HCT116 (cell line): ENCODE measurements at regions not wholly inside any gene's neighbourhood (a gene's known extent, or its start where the extent isn't known, plus 50 kb on each side); places are given as distances from the start of the nearest gene placed in this dataset.

Source experiments
- ATAC-seq: fragments of 200-7000 bp; cut with Tn5 transposase; 2 replicates; pipeline ENCODE4 v1.9.1; 2020; ENCODE audit warnings: mild to moderate bottlenecking, moderate library complexity
- BruUV-seq: library from RNA; stranded (reverse); fragments of 400-500 nt; replicated peaks from 2 replicates; lab custom pipeline; 2021; lab: Mats Ljungman, UMichigan
- CTCF ChIA-PET: fragments of 300-600 bp; sonication (Branson Sonifier 250); formaldehyde crosslinking; loops from one replicate; lab custom pipeline; 2021; ENCODE audit warnings: antibody characterized with exemption; lab: Charles Lee
- POLR2A ChIA-PET: fragments of 300-600, 350-600 bp; sonication (Branson Sonifier 250); formaldehyde crosslinking; loops from one replicate; lab custom pipeline; 2021; ENCODE audit warnings: antibody characterized with exemption; lab: Charles Lee
- RAD21 ChIA-PET, 2 experiments: fragments of 300-600 bp; sonication (Branson Sonifier 250); formaldehyde crosslinking; loops; one replicate each; lab custom pipeline; 2023; ENCODE audit warnings: low total read pairs in 2 of 2; ENCODE audit not compliant: uncharacterized antibody in 2 of 2, unreplicated experiment in 2 of 2, low non-redundant PET in 1 of 2; lab: Charles Lee
- DNase-seq: peaks from one replicate; pipeline ENCODE4 v3.0.0-alpha.2; 2010; ENCODE audit warnings: low read depth, low spot score
- H2AFZ ChIP-seq: fragments of 200-600 bp; shearing (Covaris generic), sonication (generic); 2 replicates; pipeline ENCODE4 v1.6.1; 2017; ENCODE audit warnings: low read depth, mixed run types, mixed read lengths, antibody characterized with exemption, low read length; ENCODE audit not compliant: poor library complexity, severe bottlenecking
- H3K27ac ChIP-seq: 2 replicates; pipeline ENCODE4 v1.5.1; 2012; ENCODE audit warnings: low read depth, low read length
- H3K27me3 ChIP-seq: fragments of 200-600 bp; sonication (generic); 2 replicates; pipeline ENCODE4 v1.6.1; 2016; ENCODE audit warnings: mixed run types, low read length, mixed read lengths; ENCODE audit not compliant: insufficient read depth
- H3K36me3 ChIP-seq, 2 experiments: fragments of 200-500 bp in 1 of 2; fragments of 200-600 bp in 1 of 2; sonication (Bioruptor generic) in 1 of 2; sonication (generic) in 1 of 2; 2 replicates each; pipeline versions ENCODE4 v1.5.1 to v1.6.1; 2014 to 2016; ENCODE audit warnings: low read length in 2 of 2, inconsistent platforms in 1 of 2, mixed read lengths in 1 of 2, mixed run types in 1 of 2; ENCODE audit not compliant: insufficient read depth in 2 of 2, control insufficient read depth in 1 of 2
- H3K4me1 ChIP-seq, 2 experiments: fragments of 200-600 bp in 1 of 2; sonication (generic) in 1 of 2; 2 replicates each; pipeline versions ENCODE4 v1.5.1 to v1.6.1; 2012 to 2017; ENCODE audit warnings: low read length in 2 of 2, inconsistent platforms in 1 of 2, mild to moderate bottlenecking in 1 of 2, mixed read lengths in 1 of 2, mixed run types in 1 of 2, moderate library complexity in 1 of 2; ENCODE audit not compliant: insufficient read depth in 2 of 2, control insufficient read depth in 1 of 2
- H3K4me2 ChIP-seq: fragments of 200-600 bp; sonication (generic); 2 replicates; pipeline ENCODE4 v1.6.1; 2017; ENCODE audit warnings: mixed run types, low read length, mixed read lengths
- H3K4me3 ChIP-seq, 2 experiments: fragments of 200-600 bp in 1 of 2; sonication (generic) in 1 of 2; replicated peaks in 1 of 2; 2 replicates each; pipeline ENCODE4 v1.5.1; 2011 to 2016; ENCODE audit warnings: low read length in 2 of 2, control low read depth in 1 of 2, low read depth in 1 of 2, mild to moderate bottlenecking in 1 of 2, mixed read lengths in 1 of 2, mixed run types in 1 of 2
- H3K79me2 ChIP-seq: fragments of 200-600 bp; sonication (generic); 2 replicates; pipeline ENCODE4 v1.6.1; 2017; ENCODE audit warnings: mild to moderate bottlenecking, mixed run types, low read length, moderate library complexity, mixed read lengths; ENCODE audit not compliant: insufficient read depth
- H3K9ac ChIP-seq: fragments of 200-600 bp; sonication (generic); 2 replicates; pipeline ENCODE4 v1.6.1; 2016; ENCODE audit warnings: low read length, mixed read lengths
- H3K9me2 ChIP-seq: fragments of 200-600 bp; sonication (generic), shearing (Covaris generic); 2 replicates; pipeline ENCODE4 v1.6.1; 2017; ENCODE audit warnings: mixed run types, mild to moderate bottlenecking, moderate library complexity; ENCODE audit not compliant: insufficient read depth
- H3K9me3 ChIP-seq, 2 experiments: fragments of 200-500 bp in 1 of 2; fragments of 200-600 bp in 1 of 2; sonication (Bioruptor generic) in 1 of 2; sonication (generic) in 1 of 2; 2 replicates each; pipeline ENCODE4 v1.6.1; 2014 to 2017; ENCODE audit warnings: low read length in 2 of 2, mixed read lengths in 2 of 2, inconsistent platforms in 1 of 2, low read depth in 1 of 2, mild to moderate bottlenecking in 1 of 2, mixed run types in 1 of 2, moderate library complexity in 1 of 2; ENCODE audit not compliant: control insufficient read depth in 1 of 2, insufficient read depth in 1 of 2
- H4K20me1 ChIP-seq: fragments of 200-600 bp; sonication (generic), shearing (Covaris generic); 2 replicates; pipeline ENCODE4 v1.6.1; 2017; ENCODE audit warnings: mixed run types, mild to moderate bottlenecking, moderate library complexity; ENCODE audit not compliant: insufficient read depth
- ATF3 ChIP-seq: IDR thresholded peaks from 2 replicates; pipeline ENCODE4 v1.6.1; 2012
- CEBPB ChIP-seq: IDR thresholded peaks from 2 replicates; pipeline ENCODE4 v1.6.1; 2012; ENCODE audit warnings: low read depth
- EGR1 ChIP-seq: IDR thresholded peaks from 2 replicates; pipeline ENCODE4 v1.6.1; 2012; ENCODE audit warnings: low read depth
- EZH2phosphoT487 ChIP-seq: fragments of 200-600 bp; IDR thresholded peaks from 2 replicates; pipeline ENCODE4 v1.6.1; 2018; ENCODE audit warnings: antibody characterized with exemption, borderline replicate concordance
- JUND ChIP-seq: IDR thresholded peaks from 2 replicates; pipeline ENCODE4 v1.6.1; 2012
- POLR2A ChIP-seq: IDR thresholded peaks from 2 replicates; pipeline ENCODE4 v1.7.0; 2011; ENCODE audit warnings: borderline replicate concordance; ENCODE audit not compliant: insufficient read depth, insufficient read length; ENCODE audit errors: extremely low read depth
- SIN3A ChIP-seq: IDR thresholded peaks from 2 replicates; pipeline ENCODE4 v1.6.1; 2012; ENCODE audit warnings: low read depth
- SP1 ChIP-seq: IDR thresholded peaks from 2 replicates; pipeline ENCODE4 v1.6.1; 2012; ENCODE audit warnings: low read depth
- SRF ChIP-seq: IDR thresholded peaks from 2 replicates; pipeline ENCODE4 v1.6.1; 2012; ENCODE audit warnings: low read depth
- TCF7L2 ChIP-seq: IDR thresholded peaks from 2 replicates; pipeline ENCODE4 v1.7.0; 2011; ENCODE audit warnings: borderline replicate concordance, inconsistent platforms; ENCODE audit not compliant: insufficient read depth, insufficient read length; ENCODE audit errors: extremely low read depth
- YY1 ChIP-seq: IDR thresholded peaks from 2 replicates; pipeline ENCODE4 v1.6.1; 2011; ENCODE audit warnings: low read length, low read depth, moderate library complexity, mild to moderate bottlenecking; ENCODE audit not compliant: insufficient replicate concordance; ENCODE audit errors: extremely low read depth
- ZBTB33 ChIP-seq: IDR thresholded peaks from 2 replicates; pipeline ENCODE4 v1.6.1; 2011; ENCODE audit warnings: mild to moderate bottlenecking, low read length, moderate library complexity; ENCODE audit not compliant: insufficient replicate concordance; ENCODE audit errors: extremely low read depth
- ZFX ChIP-seq: fragments of 450-650 bp; IDR thresholded peaks from 2 replicates; pipeline ENCODE4 v1.6.1; 2017
- intact Hi-C: fragments of 100-400 bp; cut with micrococcal nuclease; formaldehyde crosslinking; loops from 2 replicates; pipeline ENCODE4 v1.10.0; 2022

- CTCF ChIA-PET: no interaction called here
- Histone ChIP-seq H2AFZ (no peak overlapping the region), H4K20me1 (no peaks in the 10 kb centered on the region), H3K4me1 (no peaks in the 10 kb centered on the region)
- BruUV-seq: no TSS peak
- no peak for TF ChIP-seq YY1
- TF ChIP-seq POLR2A: no peak
- no peak for TF ChIP-seq ATF3
- no peak for TF ChIP-seq ZFX
- TF ChIP-seq CEBPB: no peak
- no peak for TF ChIP-seq TCF7L2
- TF ChIP-seq JUND: no peak
- TF ChIP-seq SRF: no peak
- no peak for TF ChIP-seq SP1
- TF ChIP-seq SIN3A: no peak
- TF ChIP-seq EGR1: no peak
- no peak for TF ChIP-seq ZBTB33
- no peak for TF ChIP-seq EZH2phosphoT487
- TF ChIP-seq, all 23 proteins: peak for 0
- no peak overlapping the region for H3K4me3 ChIP-seq
- H3K9me2 ChIP-seq: no peaks in the 10 kb centered on the region
- peaks cover 0 to 12% of the 10 kb centered on the region in 2 experiments; a peak in 2 of 4 replicates for H3K9me3 ChIP-seq
- no peak overlapping the region for H3K4me2 ChIP-seq
- H3K36me3 ChIP-seq: no peaks in the 10 kb centered on the region
- H3K9ac ChIP-seq: no peak overlapping the region
- ATAC-seq: no peak
- no peak for DNase-seq
- H3K27ac ChIP-seq: no peak overlapping the region
- H3K79me2 ChIP-seq: no peaks in the 10 kb centered on the region
- POLR2A ChIA-PET: no interaction called here
- intact Hi-C loops: no loop called here
- RAD21 ChIA-PET: no interaction called here
- H3K27me3 ChIP-seq: no peaks in the 10 kb centered on the region
Measured at GRCh38 chr18:78416853-78417252, 562.8 kb upstream of the SALL3 start.
